ENCODE measurements at regions not wholly inside any gene's neighbourhood (a gene's known extent, or its start where the extent isn't known, plus 50 kb on each side); places are given as distances from the start of the nearest gene placed in this dataset.

- no peak for TF ChIP-seq CREB5 (CRISPR knock-in tag; IDR thresholded peaks at IDR 0.05; ENCODE audit: low read depth)
- no peak for TF ChIP-seq ARNTL (CRISPR knock-in tag; IDR thresholded peaks at IDR 0.05; ENCODE audit: borderline replicate concordance, low read depth)
Observed at GRCh38 chr12:115897729-115898128, 379.8 kb downstream of the MED13L start.
